HG02623 (cell line): ENCODE measurements at regions not wholly inside any gene's neighbourhood (a gene's known extent, or its start where the extent isn't known, plus 50 kb on each side); places are given as distances from the start of the nearest gene placed in this dataset.

ENCODE experiments used
- ATAC-seq: cut with Tn5 transposase; IDR thresholded peaks from one replicate; pipeline ENCODE4 v1.9.1; 2021; ENCODE audit warnings: moderate library complexity; ENCODE audit not compliant: unreplicated experiment

GRCh38 chr14:82419933-82420332, 886.3 kb upstream of the SEL1L start:
- no peak for ATAC-seq

- no peak for ATAC-seq
Observed at GRCh38 chr14:82420871-82421270, 887.2 kb upstream of the SEL1L start.

GRCh38 chr14:82421286-82421685, 887.6 kb upstream of the SEL1L start:
- ATAC-seq, result no peak

- no peak for ATAC-seq
Observed at GRCh38 chr14:82422230-82422629, 888.6 kb upstream of the SEL1L start.

GRCh38 chr14:82425261-82425660, 891.6 kb upstream of the SEL1L start:
- no peak for ATAC-seq

GRCh38 chr14:82431031-82431430, 897.4 kb upstream of the SEL1L start:
- no peak for ATAC-seq

- ATAC-seq, result no peak
Observed at GRCh38 chr14:82432301-82433105, 898.9 kb upstream of the SEL1L start.

- no peak for ATAC-seq
Observed at GRCh38 chr14:82438436-82438835, 904.8 kb upstream of the SEL1L start.

GRCh38 chr14:82441270-82441669, 907.6 kb upstream of the SEL1L start:
- ATAC-seq, result no peak

GRCh38 chr14:82445810-82446570, 912.3 kb upstream of the SEL1L start:
- ATAC-seq, result no peak

- no peak for ATAC-seq
Observed at GRCh38 chr14:82447586-82447985, 913.9 kb upstream of the SEL1L start.

- no peak for ATAC-seq
Observed at GRCh38 chr14:82449926-82450468, 916.3 kb upstream of the SEL1L start.

- no peak for ATAC-seq
Observed at GRCh38 chr14:82451675-82452074, 918.0 kb upstream of the SEL1L start.

GRCh38 chr14:82482345-82482744, 948.7 kb upstream of the SEL1L start:
- ATAC-seq, result no peak

- ATAC-seq, result no peak
Observed at GRCh38 chr14:82488473-82488872, 954.8 kb upstream of the SEL1L start.

- ATAC-seq, result no peak
Observed at GRCh38 chr14:82490397-82490796, 956.7 kb upstream of the SEL1L start.

- no peak for ATAC-seq
Observed at GRCh38 chr14:82492157-82492556, 958.5 kb upstream of the SEL1L start.

- no peak for ATAC-seq
Observed at GRCh38 chr14:82500222-82500621, 966.6 kb upstream of the SEL1L start.

GRCh38 chr14:82501554-82501953, 967.9 kb upstream of the SEL1L start:
- no peak for ATAC-seq

GRCh38 chr14:82502043-82502442, 968.4 kb upstream of the SEL1L start:
- no peak for ATAC-seq

GRCh38 chr14:82504894-82505293, 971.2 kb upstream of the SEL1L start:
- ATAC-seq, result no peak

GRCh38 chr14:82510007-82510406, 976.4 kb upstream of the SEL1L start:
- no peak for ATAC-seq
